ENCODE measurements at regions not wholly inside any gene's neighbourhood (a gene's known extent, or its start where the extent isn't known, plus 50 kb on each side); places are given as distances from the start of the nearest gene placed in this dataset.

DNA sequence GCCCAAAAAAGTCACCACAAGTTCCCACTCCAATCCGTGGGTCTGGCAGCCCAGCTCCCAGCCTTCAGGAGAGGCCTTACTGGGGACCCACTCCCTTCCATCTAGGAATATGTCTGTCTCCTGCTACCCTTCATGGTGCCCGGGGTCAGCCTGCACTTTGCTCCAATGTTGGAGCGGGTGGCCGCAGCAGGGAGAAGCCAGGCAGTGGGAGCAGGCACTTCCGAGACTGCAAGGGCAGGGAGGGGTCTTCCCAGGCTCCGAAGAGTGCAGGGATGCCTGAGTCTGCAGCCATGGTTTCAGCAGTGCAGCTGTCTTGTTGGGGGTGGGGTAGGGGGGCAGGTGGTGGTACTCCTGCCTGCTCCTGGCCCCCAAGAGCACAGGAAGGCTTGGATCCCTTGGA lies 1616.2 kb downstream of the SLITRK5 start:
- TF ChIP-seq CTCF (conservative IDR thresholded peaks at IDR 0.05; ENCODE audit: low read depth, low read length) (no peak), EZH2 (IDR thresholded peaks at IDR 0.05; ENCODE audit: borderline replicate concordance, low read depth, low read length, poor library complexity, severe bottlenecking) (no peak)
- Histone ChIP-seq H3K4me1 (ENCODE audit: insufficient read depth, low read length, poor library complexity, severe bottlenecking) (no peaks in the 10 kb centered on the region), H3K9me3 (ENCODE audit: low read depth, low read length, poor library complexity, severe bottlenecking) (no peaks in the 10 kb centered on the region), H3K4me3 (ENCODE audit: low read depth, low read length, poor library complexity, severe bottlenecking) (no peak overlapping the region), H3K36me3 (ENCODE audit: insufficient read depth, low read length, poor library complexity, severe bottlenecking) (no peaks in the 10 kb centered on the region), H3K27me3 (replicated peaks; ENCODE audit: insufficient read depth, low read depth, low read length, poor library complexity) (no peaks in the 10 kb centered on the region), H3K27ac (ENCODE audit: low read depth, low read length, poor library complexity, severe bottlenecking) (no peak overlapping the region)
- no TSS peak for BruUV-seq (replicated peaks)
- POLR2A ChIA-PET (ENCODE audit: low non-redundant PET) = no interaction called here
- intact Hi-C loops (cut with micrococcal nuclease; ENCODE audit: unreplicated experiment) = no loop called here
- no peak for DNase-seq (ENCODE audit: low spot score)
- CTCF ChIA-PET = no interaction called here

- H3K27ac ChIP-seq (ENCODE audit: low read depth, low read length, poor library complexity, severe bottlenecking) = no peak overlapping the region
- no peaks in the 10 kb centered on the region for H3K4me1 ChIP-seq (ENCODE audit: insufficient read depth, low read length, poor library complexity, severe bottlenecking)
- H3K4me3 ChIP-seq (ENCODE audit: low read depth, low read length, poor library complexity, severe bottlenecking) = no peak overlapping the region
- ChIA-PET CTCF (no interaction called here), POLR2A (ENCODE audit: low non-redundant PET) (no interaction called here)
- H3K27me3 ChIP-seq (replicated peaks; ENCODE audit: insufficient read depth, low read depth, low read length, poor library complexity) = no peaks in the 10 kb centered on the region
- no TSS peak for BruUV-seq (replicated peaks)
- intact Hi-C loops (cut with micrococcal nuclease; ENCODE audit: unreplicated experiment) = no loop called here
- no peaks in the 10 kb centered on the region for H3K36me3 ChIP-seq (ENCODE audit: insufficient read depth, low read length, poor library complexity, severe bottlenecking)
- no peak for DNase-seq (ENCODE audit: low spot score)
- H3K9me3 ChIP-seq (ENCODE audit: low read depth, low read length, poor library complexity, severe bottlenecking) = no peaks in the 10 kb centered on the region
- no peak for TF ChIP-seq CTCF (conservative IDR thresholded peaks at IDR 0.05; ENCODE audit: low read depth, low read length)
- TF ChIP-seq EZH2 (IDR thresholded peaks at IDR 0.05; ENCODE audit: borderline replicate concordance, low read depth, low read length, poor library complexity, severe bottlenecking) = no peak
Measured at GRCh38 chr13:89294115-89294867, 1623.1 kb downstream of the SLITRK5 start.

DNA sequence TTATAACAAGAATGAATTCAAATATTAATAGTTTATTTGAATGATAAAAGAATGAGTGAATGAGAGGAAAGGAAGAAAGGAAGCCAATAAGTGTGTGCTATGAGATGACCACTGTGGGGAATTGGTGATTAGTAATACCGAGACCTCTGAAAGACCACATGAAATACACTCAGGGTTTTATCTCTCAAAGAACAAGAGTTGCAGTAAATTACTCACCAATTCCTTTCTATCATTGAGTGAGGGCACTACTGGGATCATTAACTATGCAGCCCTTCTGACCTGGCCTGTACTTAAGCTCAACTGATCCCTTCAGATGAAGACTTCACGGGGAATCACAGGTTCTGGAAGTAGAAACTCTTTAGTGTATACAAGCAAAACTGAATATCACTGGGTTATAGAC lies 1636.1 kb downstream of the SLITRK5 start:
- Histone ChIP-seq H3K4me1 (ENCODE audit: insufficient read depth, low read length, poor library complexity, severe bottlenecking) (no peaks in the 10 kb centered on the region), H3K27me3 (replicated peaks; ENCODE audit: insufficient read depth, low read depth, low read length, poor library complexity) (no peaks in the 10 kb centered on the region), H3K27ac (ENCODE audit: low read depth, low read length, poor library complexity, severe bottlenecking) (no peak overlapping the region), H3K36me3 (ENCODE audit: insufficient read depth, low read length, poor library complexity, severe bottlenecking) (no peaks in the 10 kb centered on the region), H3K9me3 (ENCODE audit: low read depth, low read length, poor library complexity, severe bottlenecking) (no peaks in the 10 kb centered on the region), H3K4me3 (ENCODE audit: low read depth, low read length, poor library complexity, severe bottlenecking) (no peak overlapping the region)
- CTCF ChIA-PET = no interaction called here
- DNase-seq (ENCODE audit: low spot score) = no peak
- no TSS peak for BruUV-seq (replicated peaks)
- TF ChIP-seq CTCF (conservative IDR thresholded peaks at IDR 0.05; ENCODE audit: low read depth, low read length) = no peak
- no peak for TF ChIP-seq EZH2 (IDR thresholded peaks at IDR 0.05; ENCODE audit: borderline replicate concordance, low read depth, low read length, poor library complexity, severe bottlenecking)
- intact Hi-C loops (cut with micrococcal nuclease; ENCODE audit: unreplicated experiment) = no loop called here
- POLR2A ChIA-PET (ENCODE audit: low non-redundant PET) = no interaction called here

All from A673 (cell line).